ENCODE measurements at regions not wholly inside any gene's neighbourhood (a gene's known extent, or its start where the extent isn't known, plus 50 kb on each side); places are given as distances from the start of the nearest gene placed in this dataset.

DNA sequence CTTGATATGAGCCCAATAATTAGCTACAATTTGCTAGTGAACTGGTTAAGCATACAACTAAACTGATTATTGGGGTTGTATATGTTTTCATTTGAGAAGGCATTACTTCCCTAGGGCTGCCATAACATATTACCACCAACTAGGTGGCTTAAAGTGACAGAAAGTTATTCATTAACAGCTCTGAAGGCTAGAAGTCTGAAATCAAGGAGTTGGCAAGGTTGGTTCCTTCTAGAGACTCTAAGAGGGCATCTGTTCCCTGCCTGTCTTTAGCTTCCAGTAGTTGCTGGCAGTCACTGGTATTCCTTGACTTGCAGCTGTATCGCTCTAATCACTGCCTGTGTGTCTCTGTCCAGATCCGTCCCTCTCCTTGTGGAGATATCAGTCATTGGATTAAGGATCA is 86.3 kb downstream of the LHX9 start:
- TF ChIP-seq, protein P1, sequence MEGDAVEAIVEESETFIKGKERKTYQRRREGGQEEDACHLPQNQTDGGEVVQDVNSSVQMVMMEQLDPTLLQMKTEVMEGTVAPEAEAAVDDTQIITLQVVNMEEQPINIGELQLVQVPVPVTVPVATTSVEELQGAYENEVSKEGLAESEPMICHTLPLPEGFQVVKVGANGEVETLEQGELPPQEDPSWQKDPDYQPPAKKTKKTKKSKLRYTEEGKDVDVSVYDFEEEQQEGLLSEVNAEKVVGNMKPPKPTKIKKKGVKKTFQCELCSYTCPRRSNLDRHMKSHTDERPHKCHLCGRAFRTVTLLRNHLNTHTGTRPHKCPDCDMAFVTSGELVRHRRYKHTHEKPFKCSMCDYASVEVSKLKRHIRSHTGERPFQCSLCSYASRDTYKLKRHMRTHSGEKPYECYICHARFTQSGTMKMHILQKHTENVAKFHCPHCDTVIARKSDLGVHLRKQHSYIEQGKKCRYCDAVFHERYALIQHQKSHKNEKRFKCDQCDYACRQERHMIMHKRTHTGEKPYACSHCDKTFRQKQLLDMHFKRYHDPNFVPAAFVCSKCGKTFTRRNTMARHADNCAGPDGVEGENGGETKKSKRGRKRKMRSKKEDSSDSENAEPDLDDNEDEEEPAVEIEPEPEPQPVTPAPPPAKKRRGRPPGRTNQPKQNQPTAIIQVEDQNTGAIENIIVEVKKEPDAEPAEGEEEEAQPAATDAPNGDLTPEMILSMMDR (IDR thresholded peaks at IDR 0.05), result no peak
- TF ChIP-seq POLR2AphosphoS5 (IDR thresholded peaks at IDR 0.05) (no peak), POLR2A (IDR thresholded peaks at IDR 0.05) (no peak)
